ENCODE measurements at regions not wholly inside any gene's neighbourhood (a gene's known extent, or its start where the extent isn't known, plus 50 kb on each side); places are given as distances from the start of the nearest gene placed in this dataset.

- TF ChIP-seq REST (IDR thresholded peaks at IDR 0.05; ENCODE audit: insufficient read depth in 1 of 2, low read depth in 2 of 2, low read length in 2 of 2) (no peak), POLR2AphosphoS5 (IDR thresholded peaks at IDR 0.05; ENCODE audit: low read depth, low read length) (no peak), TAF1 (IDR thresholded peaks at IDR 0.05; ENCODE audit: borderline replicate concordance, insufficient read depth, low read length) (no peak)
Observed at GRCh38 chr13:74032325-74032724, 101.9 kb downstream of the KLF12 start.

Data from PFSK-1 (cell line).